Choroid plexus epithelial cell (primary cell): ENCODE measurements at regions not wholly inside any gene's neighbourhood (a gene's known extent, or its start where the extent isn't known, plus 50 kb on each side); places are given as distances from the start of the nearest gene placed in this dataset.
A peak's percentile ranks its signal among the peaks of the same experiment; 100 is the strongest.
"Not testable (repeated sequence)": the region's sequence is repeated elsewhere in the genome, so short reads cannot be mapped to it uniquely, and the experiment has no call there.

Experiments
- DNase-seq: peaks from one replicate; pipeline ENCODE4 v3.0.0-alpha.2; 2010; ENCODE audit warnings: low read depth
- H3K4me3 ChIP-seq: 2 replicates; pipeline ENCODE4 v1.5.1; 2011; ENCODE audit warnings: low read depth, mild to moderate bottlenecking, control low read depth, low read length, moderate library complexity
- TF ChIP-seq, protein P1 (sequence below): conservative IDR thresholded peaks from 2 replicates; pipeline ENCODE4 v1.5.1; 2011; ENCODE audit warnings: low read depth, mild to moderate bottlenecking, control low read depth, inconsistent platforms, low read length, moderate library complexity

DNA sequence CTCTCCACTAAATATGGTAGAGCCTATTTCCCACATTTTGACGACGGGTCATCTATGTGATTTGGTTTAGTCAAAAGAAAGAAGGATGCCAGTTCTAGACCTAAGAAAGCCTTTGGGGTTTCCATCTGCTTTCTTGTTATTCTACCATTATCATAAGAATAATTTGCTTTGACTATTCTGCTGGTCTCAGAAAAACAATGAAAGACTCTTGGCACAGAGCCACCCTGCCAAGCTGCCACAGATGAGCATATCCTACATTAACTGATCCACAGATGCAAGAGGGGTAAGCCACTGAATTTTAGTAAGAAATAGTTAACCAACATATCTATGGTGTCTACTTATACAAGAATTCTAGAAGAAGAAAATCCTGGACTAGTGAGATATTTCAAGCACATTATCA is 158.6 kb upstream of the MAGI2 start:
- TF ChIP-seq, protein P1, sequence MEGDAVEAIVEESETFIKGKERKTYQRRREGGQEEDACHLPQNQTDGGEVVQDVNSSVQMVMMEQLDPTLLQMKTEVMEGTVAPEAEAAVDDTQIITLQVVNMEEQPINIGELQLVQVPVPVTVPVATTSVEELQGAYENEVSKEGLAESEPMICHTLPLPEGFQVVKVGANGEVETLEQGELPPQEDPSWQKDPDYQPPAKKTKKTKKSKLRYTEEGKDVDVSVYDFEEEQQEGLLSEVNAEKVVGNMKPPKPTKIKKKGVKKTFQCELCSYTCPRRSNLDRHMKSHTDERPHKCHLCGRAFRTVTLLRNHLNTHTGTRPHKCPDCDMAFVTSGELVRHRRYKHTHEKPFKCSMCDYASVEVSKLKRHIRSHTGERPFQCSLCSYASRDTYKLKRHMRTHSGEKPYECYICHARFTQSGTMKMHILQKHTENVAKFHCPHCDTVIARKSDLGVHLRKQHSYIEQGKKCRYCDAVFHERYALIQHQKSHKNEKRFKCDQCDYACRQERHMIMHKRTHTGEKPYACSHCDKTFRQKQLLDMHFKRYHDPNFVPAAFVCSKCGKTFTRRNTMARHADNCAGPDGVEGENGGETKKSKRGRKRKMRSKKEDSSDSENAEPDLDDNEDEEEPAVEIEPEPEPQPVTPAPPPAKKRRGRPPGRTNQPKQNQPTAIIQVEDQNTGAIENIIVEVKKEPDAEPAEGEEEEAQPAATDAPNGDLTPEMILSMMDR: no peak
- H3K4me3 ChIP-seq: no peak overlapping the region
- DNase-seq: no peak

DNA sequence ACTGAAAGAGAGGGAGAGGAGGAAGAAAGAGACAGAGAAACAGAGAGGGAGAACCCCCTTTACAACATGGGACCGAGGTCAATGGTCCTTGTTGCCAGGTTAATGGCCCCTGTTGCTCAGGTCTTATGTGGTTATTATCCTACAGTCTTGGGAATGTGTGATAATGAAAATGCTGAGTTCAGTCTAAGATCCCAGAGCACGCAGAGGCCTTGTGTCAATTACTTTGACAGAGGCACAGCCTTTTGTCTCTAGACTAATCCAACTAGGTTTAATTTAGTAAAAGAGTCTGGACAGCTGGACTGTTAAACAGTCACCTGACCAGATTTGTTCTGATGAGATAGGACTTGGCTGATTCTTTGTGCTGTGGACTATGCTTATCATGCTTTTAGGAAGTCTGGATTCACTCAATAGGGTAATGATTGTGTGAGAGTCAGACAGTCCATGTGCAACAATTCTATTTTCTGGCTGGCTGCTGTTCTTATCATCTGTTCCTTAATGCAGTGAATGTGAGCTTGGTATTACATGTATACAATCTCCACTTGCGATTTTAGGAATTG is 157.4 kb upstream of the MAGI2 start:
- TF ChIP-seq, protein P1: no peak

DNA sequence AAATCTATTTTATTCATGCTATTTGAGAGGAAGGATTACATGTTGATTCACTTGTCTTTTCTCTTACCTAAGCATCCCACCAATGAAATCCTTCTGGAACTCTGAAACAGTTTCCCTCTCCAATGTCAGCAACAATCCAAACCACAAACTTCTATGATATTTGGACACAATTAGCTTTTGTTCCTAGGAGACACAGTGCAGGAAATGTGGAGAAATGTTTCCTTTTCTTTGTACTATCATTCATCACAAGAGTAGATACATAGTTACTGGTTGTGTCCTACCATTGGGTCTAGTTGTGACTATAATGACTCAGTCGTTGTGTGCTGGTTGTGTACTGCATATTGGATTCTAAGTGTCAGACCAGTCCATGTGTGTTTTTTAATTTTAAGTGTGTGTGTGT is 156.8 kb upstream of the MAGI2 start:
- H3K4me3 ChIP-seq: no peak overlapping the region
- peak; percentile 21 for DNase-seq
- TF ChIP-seq, protein P1: no peak

More for the DNA sequence above, 157.4 kb upstream of the MAGI2 start:
- no peak for DNase-seq
- no peak overlapping the region for H3K4me3 ChIP-seq

DNA sequence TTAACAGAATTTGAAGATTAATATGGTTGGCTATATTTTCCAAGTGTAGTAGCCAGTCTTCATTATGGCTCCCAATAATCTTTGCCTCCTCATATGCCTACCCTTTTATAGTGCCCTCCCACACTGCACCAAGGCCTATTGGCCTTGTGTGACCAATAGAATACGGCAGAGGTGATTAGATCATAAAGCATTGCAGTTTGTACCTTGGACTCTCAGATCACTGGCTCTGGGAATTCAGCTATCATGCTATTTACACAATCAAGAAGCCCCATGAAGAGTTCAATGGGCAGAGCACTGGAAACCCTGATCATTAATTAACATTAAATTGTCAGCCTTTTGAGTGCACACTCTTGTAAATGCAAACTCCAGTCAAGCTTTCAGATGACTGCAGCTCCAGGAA is 154.5 kb upstream of the MAGI2 start:
- no peak for DNase-seq
- H3K4me3 ChIP-seq: no peak overlapping the region
- TF ChIP-seq, protein P1: no peak

DNA sequence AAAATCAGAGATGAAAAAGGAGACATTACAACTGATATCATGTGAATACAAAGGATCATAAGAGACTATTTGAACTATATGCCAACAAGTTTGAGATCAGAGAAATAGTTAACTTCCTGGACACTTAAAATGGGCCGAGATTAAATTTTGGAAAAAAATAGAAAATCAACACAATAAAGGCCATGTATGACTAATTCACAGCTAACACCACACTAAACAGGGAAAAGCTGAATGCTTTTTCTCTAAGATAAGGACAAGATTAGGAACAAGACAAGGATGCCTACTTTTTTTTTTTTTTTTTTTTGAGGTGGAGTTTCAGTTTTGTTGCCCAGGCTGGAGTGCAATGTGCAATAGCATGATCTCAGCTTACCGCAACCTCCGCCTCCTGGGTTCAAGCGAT is 151.4 kb upstream of the MAGI2 start:
- no peak overlapping the region for H3K4me3 ChIP-seq
- DNase-seq: no peak
- TF ChIP-seq, protein P1: no peak

DNA sequence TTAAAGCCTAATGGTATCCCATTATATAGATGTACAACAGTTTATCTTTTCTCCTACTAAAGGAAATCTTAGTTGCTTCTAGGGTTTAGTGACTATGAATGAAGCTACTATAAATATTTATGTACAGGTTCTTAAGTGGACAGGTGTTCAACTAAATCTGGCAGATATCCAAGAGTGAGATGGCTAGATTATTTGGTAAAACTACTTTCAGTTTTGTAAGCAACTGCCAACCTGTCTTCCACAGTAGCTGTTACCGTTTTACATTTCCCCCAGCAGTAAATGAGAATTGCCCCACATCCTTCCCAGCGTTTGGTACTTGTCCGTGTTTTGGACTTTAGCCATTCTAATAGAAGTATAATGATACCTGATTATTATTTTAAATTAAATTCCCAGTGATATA is 144.9 kb upstream of the MAGI2 start:
- no peak for DNase-seq
- H3K4me3 ChIP-seq: no peak overlapping the region
- TF ChIP-seq, protein P1: no peak

DNA sequence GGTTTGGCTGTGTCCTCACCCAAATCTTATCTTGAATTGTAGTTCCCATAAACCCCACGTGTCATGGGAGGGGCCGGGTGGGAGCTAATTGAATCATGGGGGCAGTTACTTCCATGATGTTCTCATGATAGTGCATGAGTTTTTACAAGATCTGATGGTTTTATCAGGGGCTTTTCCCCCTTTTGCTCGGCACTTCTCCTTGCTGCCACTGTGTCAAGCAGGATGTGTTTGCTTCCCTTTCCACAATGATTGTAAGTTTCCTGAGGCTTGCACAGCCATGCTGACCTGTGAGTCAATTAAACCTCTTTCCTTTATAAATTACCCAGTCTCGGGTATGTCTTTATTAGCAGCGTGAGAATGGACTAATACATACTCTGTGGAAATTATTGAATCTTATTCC is 141.2 kb upstream of the MAGI2 start:
- not testable (repeated sequence) for H3K4me3 ChIP-seq, DNase-seq
